ENCODE measurements at regions not wholly inside any gene's neighbourhood (a gene's known extent, or its start where the extent isn't known, plus 50 kb on each side); places are given as distances from the start of the nearest gene placed in this dataset.

DNA sequence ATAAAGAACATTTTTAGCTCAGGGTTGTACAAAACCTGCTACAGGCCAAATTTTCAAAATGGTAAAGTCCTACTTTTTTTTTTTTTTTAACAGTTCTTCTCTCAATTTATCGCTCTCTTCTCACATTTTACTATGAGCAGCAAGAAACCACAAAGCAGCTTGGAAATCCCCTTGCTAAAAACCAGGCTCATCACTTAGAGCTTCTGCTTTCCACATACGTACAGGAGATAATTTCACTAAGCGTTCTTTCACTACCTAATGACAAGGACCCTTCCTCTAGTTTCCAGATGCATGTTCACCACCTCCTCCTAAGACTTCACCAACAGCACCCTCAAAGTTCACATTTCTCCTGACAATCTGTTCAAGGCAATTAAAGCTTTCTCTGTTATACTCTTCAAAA is 294.9 kb upstream of the CYRIA start:
- Histone ChIP-seq H3K9me3 (no peaks in the 10 kb centered on the region), H3K36me3 (no peaks in the 10 kb centered on the region), H3K4me1 (no peaks in the 10 kb centered on the region), H3K27me3 (no peaks in the 10 kb centered on the region), H3K27ac (no peak overlapping the region), H3K4me3 (no peak overlapping the region)
- intact Hi-C loops (cut with DNase I; ENCODE audit: low total_unique reads): no loop called here
- peak in 1 of 2 donors; percentile 6 for DNase-seq
- TF ChIP-seq POLR2A (IDR thresholded peaks at IDR 0.05): no peak
- TF ChIP-seq, protein P1, sequence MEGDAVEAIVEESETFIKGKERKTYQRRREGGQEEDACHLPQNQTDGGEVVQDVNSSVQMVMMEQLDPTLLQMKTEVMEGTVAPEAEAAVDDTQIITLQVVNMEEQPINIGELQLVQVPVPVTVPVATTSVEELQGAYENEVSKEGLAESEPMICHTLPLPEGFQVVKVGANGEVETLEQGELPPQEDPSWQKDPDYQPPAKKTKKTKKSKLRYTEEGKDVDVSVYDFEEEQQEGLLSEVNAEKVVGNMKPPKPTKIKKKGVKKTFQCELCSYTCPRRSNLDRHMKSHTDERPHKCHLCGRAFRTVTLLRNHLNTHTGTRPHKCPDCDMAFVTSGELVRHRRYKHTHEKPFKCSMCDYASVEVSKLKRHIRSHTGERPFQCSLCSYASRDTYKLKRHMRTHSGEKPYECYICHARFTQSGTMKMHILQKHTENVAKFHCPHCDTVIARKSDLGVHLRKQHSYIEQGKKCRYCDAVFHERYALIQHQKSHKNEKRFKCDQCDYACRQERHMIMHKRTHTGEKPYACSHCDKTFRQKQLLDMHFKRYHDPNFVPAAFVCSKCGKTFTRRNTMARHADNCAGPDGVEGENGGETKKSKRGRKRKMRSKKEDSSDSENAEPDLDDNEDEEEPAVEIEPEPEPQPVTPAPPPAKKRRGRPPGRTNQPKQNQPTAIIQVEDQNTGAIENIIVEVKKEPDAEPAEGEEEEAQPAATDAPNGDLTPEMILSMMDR (IDR thresholded peaks at IDR 0.05): no peak
- no peak for TF ChIP-seq POLR2AphosphoS5 (IDR thresholded peaks at IDR 0.05)
- TF ChIP-seq EP300 (IDR thresholded peaks at IDR 0.05): no peak
- 82 to 91% (median 85%) methylated on average over 3 of the region's 3 CpGs for WGBS, 5 donors

GRCh38 chr2:16958266-16958665 is 292.6 kb upstream of the CYRIA start:
- H3K4me3 ChIP-seq: no peak overlapping the region
- H3K27me3 ChIP-seq: no peaks in the 10 kb centered on the region
- H3K4me1 ChIP-seq: no peaks in the 10 kb centered on the region
- H3K27ac ChIP-seq: no peak overlapping the region
- WGBS, 5 donors: 75 to 84% (median 77%) methylated on average over 4 of the region's 4 CpGs
- intact Hi-C loops (cut with DNase I; ENCODE audit: low total_unique reads): no loop called here
- DNase-seq: no peak
- no peaks in the 10 kb centered on the region for H3K36me3 ChIP-seq
- TF ChIP-seq POLR2AphosphoS5 (IDR thresholded peaks at IDR 0.05) (no peak), EP300 (IDR thresholded peaks at IDR 0.05) (no peak), POLR2A (IDR thresholded peaks at IDR 0.05) (no peak)
- TF ChIP-seq, protein P1 (IDR thresholded peaks at IDR 0.05): no peak
- no peaks in the 10 kb centered on the region for H3K9me3 ChIP-seq

- no peaks in the 10 kb centered on the region for H3K4me1 ChIP-seq
- no peak overlapping the region for H3K27ac ChIP-seq
- intact Hi-C loops (cut with DNase I; ENCODE audit: low total_unique reads): no loop called here
- no peak overlapping the region for H3K4me3 ChIP-seq
- H3K9me3 ChIP-seq: no peaks in the 10 kb centered on the region
- no peak for DNase-seq
- WGBS, 5 donors: 44 to 68% (median 54%) methylated on average over 1 of the region's 1 CpG
- H3K27me3 ChIP-seq: no peaks in the 10 kb centered on the region
- no peak for TF ChIP-seq POLR2AphosphoS5 (IDR thresholded peaks at IDR 0.05)
- no peak for TF ChIP-seq POLR2A (IDR thresholded peaks at IDR 0.05)
- TF ChIP-seq EP300 (IDR thresholded peaks at IDR 0.05): no peak
- TF ChIP-seq, protein P1 (IDR thresholded peaks at IDR 0.05): no peak
- H3K36me3 ChIP-seq: no peaks in the 10 kb centered on the region
Observed at GRCh38 chr2:16952805-16953204, 287.2 kb upstream of the CYRIA start.

DNA sequence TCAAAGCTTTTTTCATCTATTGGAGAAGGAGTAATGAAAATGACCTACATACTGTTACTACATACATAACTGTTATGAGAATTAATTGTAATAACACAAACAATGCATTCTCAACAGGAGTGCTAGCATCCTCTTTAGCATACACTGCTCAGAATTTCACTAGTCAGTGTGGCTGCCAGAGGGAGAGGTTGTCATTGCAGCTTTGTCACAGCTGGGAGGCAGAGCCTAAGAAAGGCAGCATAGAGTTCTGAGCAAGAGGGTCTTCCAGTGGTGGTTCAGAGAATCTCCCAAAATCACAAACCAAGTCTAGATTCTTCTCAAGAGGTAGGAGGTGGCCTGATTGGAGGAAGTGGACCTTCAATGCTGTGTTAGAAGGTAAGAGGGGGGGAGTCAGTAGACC is 286.7 kb upstream of the CYRIA start:
- Histone ChIP-seq H3K27me3 (no peaks in the 10 kb centered on the region), H3K36me3 (no peaks in the 10 kb centered on the region)

More for the DNA sequence above, 286.7 kb upstream of the CYRIA start:
- no peak for DNase-seq
- TF ChIP-seq POLR2AphosphoS5 (IDR thresholded peaks at IDR 0.05): no peak
- TF ChIP-seq, protein P1 (IDR thresholded peaks at IDR 0.05): no peak
- TF ChIP-seq POLR2A (IDR thresholded peaks at IDR 0.05): no peak
- TF ChIP-seq EP300 (IDR thresholded peaks at IDR 0.05): no peak
- Histone ChIP-seq H3K4me3 (no peak overlapping the region), H3K9me3 (no peaks in the 10 kb centered on the region), H3K4me1 (no peaks in the 10 kb centered on the region), H3K27ac (no peak overlapping the region)
- intact Hi-C loops (cut with DNase I; ENCODE audit: low total_unique reads): no loop called here

Data from stomach (tissue), 8 donors.